ENCODE measurements at regions not wholly inside any gene's neighbourhood (a gene's known extent, or its start where the extent isn't known, plus 50 kb on each side); places are given as distances from the start of the nearest gene placed in this dataset.
A peak's percentile ranks its signal among the peaks of the same experiment; 100 is the strongest.

DNA sequence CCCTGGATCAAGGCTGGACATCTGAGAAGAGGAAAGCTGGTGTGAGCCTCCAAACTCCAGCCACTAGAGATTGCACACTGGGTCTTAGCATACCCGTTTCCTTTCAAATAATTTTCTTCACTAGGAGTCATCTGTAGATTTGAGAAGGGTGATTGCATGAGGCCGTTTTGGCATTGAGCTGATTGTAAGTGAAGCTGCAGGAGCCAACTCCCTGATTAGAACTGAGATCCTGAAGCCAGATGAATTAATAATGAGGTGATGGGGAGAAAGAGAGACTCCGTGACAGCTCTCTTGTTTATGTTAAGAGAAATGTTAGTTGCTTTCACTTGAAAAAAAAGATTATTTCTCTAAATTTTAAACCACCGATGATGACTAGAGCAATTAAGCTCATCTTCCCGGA lies 268.4 kb upstream of the THSD7B start:
- Histone ChIP-seq H2AFZ (ENCODE audit: low read length) (no peak overlapping the region), H4K20me1 (ENCODE audit: insufficient read depth, low read length) (no peaks in the 10 kb centered on the region), H3K4me2 (ENCODE audit: low read length) (no peak overlapping the region), H3K9me3 (ENCODE audit: low read length) (no peaks in the 10 kb centered on the region), H3K4me3 (ENCODE audit: low read depth, low read length, poor library complexity, severe bottlenecking) (no peak overlapping the region), H3K4me1 (ENCODE audit: insufficient read depth, low read length, poor library complexity, severe bottlenecking) (no peaks in the 10 kb centered on the region), H3K27ac (ENCODE audit: low read depth, low read length, poor library complexity, severe bottlenecking) (no peak overlapping the region), H3K79me2 (ENCODE audit: insufficient read depth, low read depth, low read length) (no peaks in the 10 kb centered on the region), H3K36me3 (ENCODE audit: insufficient read depth, low read length) (no peaks in the 10 kb centered on the region), H3K9me2 (ENCODE audit: insufficient read depth, low read length) (no peaks in the 10 kb centered on the region)
- no TSS peak for BruUV-seq (replicated peaks)
- intact Hi-C loops (cut with micrococcal nuclease; ENCODE audit: unreplicated experiment): no loop called here
- ChIA-PET POLR2A (interaction anchor here (0.7 to 1.4 kb wide), 2 partner anchors 10 to 15 kb away, joined by 3 read pairs; no protein-coding TSS in a partner anchor), CTCF (ENCODE audit: unreplicated experiment) (no interaction called here)
- DNase-seq (ENCODE audit: low spot score): no peak
- TF ChIP-seq, protein P1, sequence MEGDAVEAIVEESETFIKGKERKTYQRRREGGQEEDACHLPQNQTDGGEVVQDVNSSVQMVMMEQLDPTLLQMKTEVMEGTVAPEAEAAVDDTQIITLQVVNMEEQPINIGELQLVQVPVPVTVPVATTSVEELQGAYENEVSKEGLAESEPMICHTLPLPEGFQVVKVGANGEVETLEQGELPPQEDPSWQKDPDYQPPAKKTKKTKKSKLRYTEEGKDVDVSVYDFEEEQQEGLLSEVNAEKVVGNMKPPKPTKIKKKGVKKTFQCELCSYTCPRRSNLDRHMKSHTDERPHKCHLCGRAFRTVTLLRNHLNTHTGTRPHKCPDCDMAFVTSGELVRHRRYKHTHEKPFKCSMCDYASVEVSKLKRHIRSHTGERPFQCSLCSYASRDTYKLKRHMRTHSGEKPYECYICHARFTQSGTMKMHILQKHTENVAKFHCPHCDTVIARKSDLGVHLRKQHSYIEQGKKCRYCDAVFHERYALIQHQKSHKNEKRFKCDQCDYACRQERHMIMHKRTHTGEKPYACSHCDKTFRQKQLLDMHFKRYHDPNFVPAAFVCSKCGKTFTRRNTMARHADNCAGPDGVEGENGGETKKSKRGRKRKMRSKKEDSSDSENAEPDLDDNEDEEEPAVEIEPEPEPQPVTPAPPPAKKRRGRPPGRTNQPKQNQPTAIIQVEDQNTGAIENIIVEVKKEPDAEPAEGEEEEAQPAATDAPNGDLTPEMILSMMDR (conservative IDR thresholded peaks at IDR 0.05; ENCODE audit: low read length): no peak
- TF ChIP-seq EZH2phosphoT487 (IDR thresholded peaks at IDR 0.05; ENCODE audit: borderline replicate concordance, low read depth, low read length): no peak

DNA sequence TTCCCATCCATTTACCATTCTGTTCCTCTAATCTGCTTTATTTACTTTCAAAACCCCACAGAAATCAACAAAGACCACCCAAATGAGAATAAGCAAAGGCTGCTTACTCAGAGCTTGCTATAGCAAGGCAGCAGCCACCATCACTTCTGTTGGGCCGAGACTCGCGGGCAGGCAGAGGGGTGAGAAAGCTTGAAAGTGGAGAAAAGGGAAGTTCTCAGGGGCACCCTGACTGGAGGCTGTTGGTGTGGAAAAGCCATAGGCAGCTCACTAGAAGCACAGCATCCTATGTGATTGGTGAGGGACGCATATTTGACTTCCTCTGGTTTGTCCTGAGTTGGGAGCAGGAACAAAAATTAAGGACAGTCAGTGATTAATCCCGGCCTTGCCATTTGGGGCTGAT lies 269.7 kb upstream of the THSD7B start:
- no peaks in the 10 kb centered on the region for H3K9me3 ChIP-seq (ENCODE audit: low read length)
- TF ChIP-seq, protein P1 (conservative IDR thresholded peaks at IDR 0.05; ENCODE audit: low read length): no peak
- no peak for TF ChIP-seq EZH2phosphoT487 (IDR thresholded peaks at IDR 0.05; ENCODE audit: borderline replicate concordance, low read depth, low read length)
- no peaks in the 10 kb centered on the region for H4K20me1 ChIP-seq (ENCODE audit: insufficient read depth, low read length)
- ChIA-PET CTCF (ENCODE audit: unreplicated experiment) (no interaction called here), POLR2A (no interaction called here)
- H3K36me3 ChIP-seq (ENCODE audit: insufficient read depth, low read length): no peaks in the 10 kb centered on the region
- peak; percentile 4 for DNase-seq (ENCODE audit: low spot score)
- H3K9me2 ChIP-seq (ENCODE audit: insufficient read depth, low read length): no peaks in the 10 kb centered on the region
- no peak overlapping the region for H2AFZ ChIP-seq (ENCODE audit: low read length)
- intact Hi-C loops (cut with micrococcal nuclease; ENCODE audit: unreplicated experiment): no loop called here
- H3K4me2 ChIP-seq (ENCODE audit: low read length): no peak overlapping the region
- no peaks in the 10 kb centered on the region for H3K79me2 ChIP-seq (ENCODE audit: insufficient read depth, low read depth, low read length)
- no peak overlapping the region for H3K27ac ChIP-seq (ENCODE audit: low read depth, low read length, poor library complexity, severe bottlenecking)
- no peaks in the 10 kb centered on the region for H3K4me1 ChIP-seq (ENCODE audit: insufficient read depth, low read length, poor library complexity, severe bottlenecking)
- BruUV-seq (replicated peaks): no TSS peak
- no peak overlapping the region for H3K4me3 ChIP-seq (ENCODE audit: low read depth, low read length, poor library complexity, severe bottlenecking)

DNA sequence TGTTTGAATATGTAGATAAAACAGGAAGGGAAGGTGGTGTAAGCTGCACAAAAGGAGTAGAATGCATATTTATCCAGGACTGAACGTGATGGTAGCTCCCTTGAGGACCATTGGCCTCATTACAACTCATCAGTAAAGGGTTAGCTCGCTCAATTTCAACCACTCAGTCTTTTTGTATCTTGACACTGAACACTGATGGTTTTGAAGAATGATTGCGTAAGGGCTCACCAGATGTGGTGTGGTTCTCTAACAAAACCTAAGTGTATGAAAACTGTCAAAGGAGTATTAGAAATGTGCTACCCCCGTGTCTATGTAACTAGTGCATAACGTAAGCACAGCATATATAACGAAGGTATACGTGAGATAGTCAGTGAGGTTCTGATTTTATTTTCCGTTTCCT lies 272.4 kb upstream of the THSD7B start:
- Histone ChIP-seq H4K20me1 (ENCODE audit: insufficient read depth, low read length) (no peaks in the 10 kb centered on the region), H3K27ac (ENCODE audit: low read depth, low read length, poor library complexity, severe bottlenecking) (no peak overlapping the region), H3K9me3 (ENCODE audit: low read length) (no peaks in the 10 kb centered on the region), H3K4me1 (ENCODE audit: insufficient read depth, low read length, poor library complexity, severe bottlenecking) (no peaks in the 10 kb centered on the region), H2AFZ (ENCODE audit: low read length) (no peak overlapping the region), H3K4me2 (ENCODE audit: low read length) (no peak overlapping the region), H3K79me2 (ENCODE audit: insufficient read depth, low read depth, low read length) (no peaks in the 10 kb centered on the region), H3K9me2 (ENCODE audit: insufficient read depth, low read length) (no peaks in the 10 kb centered on the region), H3K36me3 (ENCODE audit: insufficient read depth, low read length) (no peaks in the 10 kb centered on the region), H3K4me3 (ENCODE audit: low read depth, low read length, poor library complexity, severe bottlenecking) (no peak overlapping the region)
- POLR2A ChIA-PET: no interaction called here
- BruUV-seq (replicated peaks): no TSS peak
- TF ChIP-seq, protein P1 (conservative IDR thresholded peaks at IDR 0.05; ENCODE audit: low read length): no peak
- no peak for TF ChIP-seq EZH2phosphoT487 (IDR thresholded peaks at IDR 0.05; ENCODE audit: borderline replicate concordance, low read depth, low read length)
- CTCF ChIA-PET (ENCODE audit: unreplicated experiment): no interaction called here
- intact Hi-C loops (cut with micrococcal nuclease; ENCODE audit: unreplicated experiment): no loop called here
- DNase-seq (ENCODE audit: low spot score): no peak
